ENCODE measurements at regions not wholly inside any gene's neighbourhood (a gene's known extent, or its start where the extent isn't known, plus 50 kb on each side); places are given as distances from the start of the nearest gene placed in this dataset.

- no peak overlapping the region for H3K4me3 ChIP-seq
- 71 to 73% methylated on average over 1 of the region's 1 CpG for WGBS, 2 donors
- DNase-seq = no peak
- no peaks in the 10 kb centered on the region for H3K36me3 ChIP-seq
- TF ChIP-seq POLR2AphosphoS5 (IDR thresholded peaks at IDR 0.05) (no peak), CTCF (IDR thresholded peaks at IDR 0.05) (no peak), EP300 (IDR thresholded peaks at IDR 0.05) (no peak)
- H3K9me3 ChIP-seq = no peaks in the 10 kb centered on the region
- no peak overlapping the region for H3K27ac ChIP-seq
- ATAC-seq (ENCODE audit: low FRiP score in 2 of 2) = no peak
- no peaks in the 10 kb centered on the region for H3K27me3 ChIP-seq
- no peaks in the 10 kb centered on the region for H3K4me1 ChIP-seq
These were observed 1035.0 kb downstream of the SLC16A7 start for GRCh38 chr12:60630796-60631195.

- H3K27me3 ChIP-seq = no peaks in the 10 kb centered on the region
- WGBS, 2 donors = 73 to 78% methylated on average over 1 of the region's 1 CpG
- peaks cover 0 to 20% (median 5%) of the 10 kb centered on the region in 4 donors for H3K9me3 ChIP-seq
- TF ChIP-seq POLR2AphosphoS5 (IDR thresholded peaks at IDR 0.05) = no peak
- no peak overlapping the region for H3K27ac ChIP-seq
- ATAC-seq (ENCODE audit: low FRiP score in 2 of 2) (no peak), DNase-seq (no peak)
- H3K4me3 ChIP-seq = no peak overlapping the region
- H3K36me3 ChIP-seq = no peaks in the 10 kb centered on the region
- no peaks in the 10 kb centered on the region for H3K4me1 ChIP-seq
These were observed 1048.2 kb downstream of the SLC16A7 start for GRCh38 chr12:60644076-60644475.

GRCh38 chr12:60666895-60667294 lies 1071.1 kb downstream of the SLC16A7 start:
- Histone ChIP-seq H3K4me1 (no peaks in the 10 kb centered on the region), H3K27ac (no peak overlapping the region), H3K36me3 (no peaks in the 10 kb centered on the region), H3K9me3 (no peaks in the 10 kb centered on the region), H3K4me3 (no peak overlapping the region), H3K27me3 (no peaks in the 10 kb centered on the region)
- ATAC-seq (ENCODE audit: low FRiP score in 2 of 2) (no peak), DNase-seq (no peak)
- TF ChIP-seq CTCF (IDR thresholded peaks at IDR 0.05) (no peak), POLR2A (IDR thresholded peaks at IDR 0.05) (no peak), EP300 (IDR thresholded peaks at IDR 0.05) (no peak), POLR2AphosphoS5 (IDR thresholded peaks at IDR 0.05) (no peak)
- WGBS, 2 donors = 73 to 82% methylated on average over 5 of the region's 5 CpGs

GRCh38 chr12:60672949-60673348 lies 1077.1 kb downstream of the SLC16A7 start:
- no peaks in the 10 kb centered on the region for H3K36me3 ChIP-seq
- no peak overlapping the region for H3K4me3 ChIP-seq
- H3K4me1 ChIP-seq = no peaks in the 10 kb centered on the region
- no peaks in the 10 kb centered on the region for H3K27me3 ChIP-seq
- WGBS, 2 donors = 68% methylated on average over 3 of the region's 3 CpGs; no CpG with 5 or more reads in 1 of the 2 donors
- no peak overlapping the region for H3K27ac ChIP-seq
- no peaks in the 10 kb centered on the region for H3K9me3 ChIP-seq
- no peak for DNase-seq
- no peak for ATAC-seq (ENCODE audit: low FRiP score in 2 of 2)
- TF ChIP-seq EP300 (IDR thresholded peaks at IDR 0.05) (no peak), POLR2AphosphoS5 (IDR thresholded peaks at IDR 0.05) (no peak), CTCF (IDR thresholded peaks at IDR 0.05) (no peak), POLR2A (IDR thresholded peaks at IDR 0.05) (no peak)

GRCh38 chr12:60684988-60685655 lies 1089.3 kb downstream of the SLC16A7 start:
- H3K9me3 ChIP-seq = no peaks in the 10 kb centered on the region
- no peaks in the 10 kb centered on the region for H3K4me1 ChIP-seq
- no peaks in the 10 kb centered on the region for H3K36me3 ChIP-seq
- 89 to 92% methylated on average over 12 of the region's 12 CpGs for WGBS, 2 donors
- no peak for TF ChIP-seq EP300 (IDR thresholded peaks at IDR 0.05)
- no peak for TF ChIP-seq CTCF (IDR thresholded peaks at IDR 0.05)
- no peak for TF ChIP-seq POLR2A (IDR thresholded peaks at IDR 0.05)
- TF ChIP-seq POLR2AphosphoS5 (IDR thresholded peaks at IDR 0.05) = no peak
- ATAC-seq (ENCODE audit: low FRiP score in 2 of 2) = no peak
- no peaks in the 10 kb centered on the region for H3K27me3 ChIP-seq
- H3K27ac ChIP-seq = no peak overlapping the region
- H3K4me3 ChIP-seq = no peak overlapping the region
- DNase-seq = no peak
